Keratinocyte (primary cell): ENCODE measurements at regions not wholly inside any gene's neighbourhood (a gene's known extent, or its start where the extent isn't known, plus 50 kb on each side); places are given as distances from the start of the nearest gene placed in this dataset.

Source experiments
- DNase-seq: peaks from one replicate; pipeline ENCODE4 v3.0.0-alpha.2; 2011; ENCODE audit warnings: low read depth, missing footprints, low spot score
- FAIRE-seq: peaks from 2 replicates; lab custom pipeline; 2011; peaks lifted over from hg19 to GRCh38; lab: Jason Lieb, UNC
- H2AFZ ChIP-seq: 2 replicates; pipeline ENCODE4 v1.6.0; 2012; ENCODE audit warnings: low read length, control low read depth, inconsistent platforms; ENCODE audit not compliant: control insufficient read depth
- H3K27ac ChIP-seq: 2 replicates; pipeline ENCODE4 v1.5.1; 2011; ENCODE audit warnings: low read length; ENCODE audit not compliant: control insufficient read depth, insufficient read depth
- H3K27me3 ChIP-seq: 3 replicates; pipeline ENCODE4 v1.6.0; 2011; ENCODE audit warnings: low read length; ENCODE audit not compliant: control insufficient read depth, insufficient read depth; ENCODE audit errors: extremely low read depth
- H3K36me3 ChIP-seq, 2 experiments: 2 replicates in 1 of 2; 3 replicates in 1 of 2; pipeline ENCODE4 v1.5.1; 2011; ENCODE audit warnings: low read length in 2 of 2, mild to moderate bottlenecking in 1 of 2; ENCODE audit not compliant: control insufficient read depth in 2 of 2, insufficient read depth in 2 of 2; ENCODE audit errors: extremely low read depth in 1 of 2
- H3K4me1 ChIP-seq: 3 replicates; pipeline ENCODE4 v1.5.1; 2011; ENCODE audit warnings: low read length; ENCODE audit not compliant: control insufficient read depth, insufficient read depth; ENCODE audit errors: extremely low read depth
- H3K4me2 ChIP-seq: 3 replicates; pipeline ENCODE4 v1.6.0; 2011; ENCODE audit warnings: low read depth, low read length; ENCODE audit not compliant: control insufficient read depth, insufficient read depth; ENCODE audit errors: extremely low read depth
- H3K4me3 ChIP-seq, 3 experiments: fragments of 200-600 bp in 1 of 3; sonication (generic) in 1 of 3; 2 replicates in 2 of 3; 3 replicates in 1 of 3; pipeline ENCODE4 v1.5.1; 2011 to 2016; ENCODE audit warnings: low read length in 3 of 3, mild to moderate bottlenecking in 3 of 3, control low read depth in 2 of 3, inconsistent platforms in 1 of 3, low read depth in 1 of 3, mixed read lengths in 1 of 3, mixed run types in 1 of 3, moderate library complexity in 1 of 3; ENCODE audit not compliant: control insufficient read depth in 2 of 3, insufficient read depth in 2 of 3; ENCODE audit errors: extremely low read depth in 1 of 3
- H3K79me2 ChIP-seq: 2 replicates; pipeline ENCODE4 v1.6.0; 2012; ENCODE audit warnings: low read length; ENCODE audit not compliant: control insufficient read depth, insufficient read depth
- H3K9ac ChIP-seq: 3 replicates; pipeline ENCODE4 v1.6.0; 2011; ENCODE audit warnings: low read length; ENCODE audit not compliant: control insufficient read depth, insufficient read depth; ENCODE audit errors: extremely low read depth
- H3K9me1 ChIP-seq: 3 replicates; pipeline ENCODE4 v1.6.0; 2011; ENCODE audit warnings: low read length; ENCODE audit not compliant: control insufficient read depth, insufficient read depth; ENCODE audit errors: extremely low read depth
- H3K9me3 ChIP-seq: 2 replicates; pipeline ENCODE4 v1.5.1; 2012; ENCODE audit warnings: low read depth, low read length; ENCODE audit not compliant: control insufficient read depth
- H4K20me1 ChIP-seq: 3 replicates; pipeline ENCODE4 v1.6.0; 2011; ENCODE audit warnings: low read length; ENCODE audit not compliant: control insufficient read depth, insufficient read depth; ENCODE audit errors: extremely low read depth
- CTCF ChIP-seq, 3 experiments: IDR thresholded peaks in 1 of 3; conservative IDR thresholded peaks in 1 of 3; optimal IDR thresholded peaks in 1 of 3; 2 replicates in 2 of 3; 3 replicates in 1 of 3; pipeline versions ENCODE3 to v1.5.1; 2011; ENCODE audit warnings: low read length in 3 of 3, mild to moderate bottlenecking in 3 of 3, moderate library complexity in 2 of 3, control low read depth in 1 of 3, inconsistent platforms in 1 of 3; ENCODE audit not compliant: insufficient read depth in 2 of 3; ENCODE audit errors: extremely low read depth in 1 of 3
- EZH2 ChIP-seq: IDR thresholded peaks from one replicate; pipeline ENCODE4 v1.6.1; 2012; ENCODE audit warnings: inconsistent platforms, mild to moderate bottlenecking, low read length, moderate library complexity
- dilution Hi-C: fragments of 300-500 bp; cut with MboI; formaldehyde crosslinking; loops from one replicate; pipeline ENCODE4 v1.7.0; 2020; ENCODE audit warnings: low sequenced_read_pairs; ENCODE audit not compliant: extremely low pct_ligation_motif_present

DNA sequence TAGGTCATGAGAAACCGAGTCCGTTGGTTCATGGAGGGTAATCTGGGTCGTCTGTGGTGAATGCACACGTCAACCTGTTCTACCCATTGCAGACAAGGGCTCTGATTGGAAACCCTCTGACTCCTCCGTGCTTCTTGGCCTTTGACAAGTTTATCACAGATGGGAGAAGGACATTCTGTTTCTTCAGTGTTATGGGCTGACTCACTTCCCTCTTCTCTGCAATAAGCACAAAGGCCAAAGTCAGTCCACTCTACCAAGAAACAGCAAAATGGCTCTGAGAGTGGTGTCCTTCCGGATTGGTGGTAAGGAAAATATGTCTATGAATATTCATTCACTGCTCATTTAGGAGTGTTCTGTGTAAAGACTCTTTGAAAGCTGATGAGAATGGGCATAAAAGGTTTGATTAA, 89.3 kb downstream of the FEM1C start:
- Histone ChIP-seq H3K9me3 (no peaks in the 10 kb centered on the region), H3K4me3 (no peak overlapping the region), H3K36me3 (no peaks in the 10 kb centered on the region), H3K9ac (no peak overlapping the region), H4K20me1 (no peaks in the 10 kb centered on the region), H3K27me3 (no peaks in the 10 kb centered on the region), H2AFZ (no peak overlapping the region), H3K79me2 (no peaks in the 10 kb centered on the region), H3K9me1 (no peaks in the 10 kb centered on the region), H3K27ac (no peak overlapping the region), H3K4me2 (no peak overlapping the region), H3K4me1 (peaks cover 13% of the 10 kb centered on the region)
- DNase-seq: no peak
- peak; percentile 39 for FAIRE-seq
- dilution Hi-C loops: no loop called here
- TF ChIP-seq CTCF (optimal IDR thresholded peaks at IDR 0.05 in 1 of 3, IDR thresholded peaks at IDR 0.05 in 1 of 3, conservative IDR thresholded peaks at IDR 0.05 in 1 of 3; ENCODE audit: extremely low read depth in 1 of 3, insufficient read depth in 2 of 3, low read length in 3 of 3) (no peak), EZH2 (no peak)

- H3K9me1 ChIP-seq: no peaks in the 10 kb centered on the region
- no peak overlapping the region for H3K27ac ChIP-seq
- H3K36me3 ChIP-seq: no peaks in the 10 kb centered on the region
- dilution Hi-C loops: no loop called here
- no peak for TF ChIP-seq CTCF (optimal IDR thresholded peaks at IDR 0.05 in 1 of 3, IDR thresholded peaks at IDR 0.05 in 1 of 3, conservative IDR thresholded peaks at IDR 0.05 in 1 of 3; ENCODE audit: extremely low read depth in 1 of 3, insufficient read depth in 2 of 3, low read length in 3 of 3)
- TF ChIP-seq EZH2: no peak
- H3K4me2 ChIP-seq: no peak overlapping the region
- H2AFZ ChIP-seq: no peak overlapping the region
- H3K79me2 ChIP-seq: no peaks in the 10 kb centered on the region
- H3K4me3 ChIP-seq: no peak overlapping the region
- H3K4me1 ChIP-seq: no peaks in the 10 kb centered on the region
- no peaks in the 10 kb centered on the region for H4K20me1 ChIP-seq
- no peaks in the 10 kb centered on the region for H3K27me3 ChIP-seq
- H3K9me3 ChIP-seq: no peaks in the 10 kb centered on the region
- DNase-seq: no peak
- no peak overlapping the region for H3K9ac ChIP-seq
- no peak for FAIRE-seq
Measured at GRCh38 chr5:115453391-115454095, 91.0 kb downstream of the FEM1C start.
